ENCODE measurements at regions not wholly inside any gene's neighbourhood (a gene's known extent, or its start where the extent isn't known, plus 50 kb on each side); places are given as distances from the start of the nearest gene placed in this dataset.

- no peak overlapping the region for H3K27ac ChIP-seq (ENCODE audit: low read depth, low read length)
- no peaks in the 10 kb centered on the region for H3K36me3 ChIP-seq (ENCODE audit: control insufficient read depth, insufficient read depth, low read length)
- H3K4me3 ChIP-seq (ENCODE audit: low read length) = no peak overlapping the region
- peaks cover 2% of the 10 kb centered on the region for H3K27me3 ChIP-seq (ENCODE audit: control insufficient read depth, insufficient read depth, low read length)
- H3K9ac ChIP-seq (ENCODE audit: low read length) = no peak overlapping the region
- no peaks in the 10 kb centered on the region for H3K4me1 ChIP-seq (ENCODE audit: control insufficient read depth, insufficient read depth, low read length)
These were observed 50.0 kb upstream of the ALDH1B1 start for GRCh38 chr9:38342532-38342931.

- Histone ChIP-seq H3K9ac (ENCODE audit: low read length) (no peak overlapping the region), H3K27ac (ENCODE audit: low read depth, low read length) (no peak overlapping the region), H3K4me1 (ENCODE audit: control insufficient read depth, insufficient read depth, low read length) (no peaks in the 10 kb centered on the region), H3K4me3 (ENCODE audit: low read length) (no peak overlapping the region), H3K27me3 (ENCODE audit: control insufficient read depth, insufficient read depth, low read length) (peaks cover 2% of the 10 kb centered on the region), H3K36me3 (ENCODE audit: control insufficient read depth, insufficient read depth, low read length) (no peaks in the 10 kb centered on the region)
These were observed 50.4 kb upstream of the ALDH1B1 start for GRCh38 chr9:38342096-38342495.

GRCh38 chr9:38339496-38339895 is 53.0 kb upstream of the ALDH1B1 start:
- H3K27ac ChIP-seq (ENCODE audit: low read depth, low read length) = no peak overlapping the region
- H3K4me3 ChIP-seq (ENCODE audit: low read length) = no peak overlapping the region
- H3K27me3 ChIP-seq (ENCODE audit: control insufficient read depth, insufficient read depth, low read length) = no peaks in the 10 kb centered on the region
- H3K36me3 ChIP-seq (ENCODE audit: control insufficient read depth, insufficient read depth, low read length) = no peaks in the 10 kb centered on the region
- no peak overlapping the region for H3K9ac ChIP-seq (ENCODE audit: low read length)
- no peaks in the 10 kb centered on the region for H3K4me1 ChIP-seq (ENCODE audit: control insufficient read depth, insufficient read depth, low read length)

GRCh38 chr9:38339087-38339486 is 53.4 kb upstream of the ALDH1B1 start:
- Histone ChIP-seq H3K27ac (ENCODE audit: low read depth, low read length) (no peak overlapping the region), H3K36me3 (ENCODE audit: control insufficient read depth, insufficient read depth, low read length) (no peaks in the 10 kb centered on the region), H3K9ac (ENCODE audit: low read length) (no peak overlapping the region), H3K4me1 (ENCODE audit: control insufficient read depth, insufficient read depth, low read length) (no peaks in the 10 kb centered on the region), H3K4me3 (ENCODE audit: low read length) (no peak overlapping the region), H3K27me3 (ENCODE audit: control insufficient read depth, insufficient read depth, low read length) (no peaks in the 10 kb centered on the region)

- Histone ChIP-seq H3K4me1 (ENCODE audit: control insufficient read depth, insufficient read depth, low read length) (no peaks in the 10 kb centered on the region), H3K9ac (ENCODE audit: low read length) (no peak overlapping the region), H3K4me3 (ENCODE audit: low read length) (no peak overlapping the region), H3K36me3 (ENCODE audit: control insufficient read depth, insufficient read depth, low read length) (no peaks in the 10 kb centered on the region), H3K27ac (ENCODE audit: low read depth, low read length) (no peak overlapping the region), H3K27me3 (ENCODE audit: control insufficient read depth, insufficient read depth, low read length) (no peaks in the 10 kb centered on the region)
These were observed 54.0 kb upstream of the ALDH1B1 start for GRCh38 chr9:38338342-38339018.

GRCh38 chr9:38337706-38338264 is 54.7 kb upstream of the ALDH1B1 start:
- H3K4me1 ChIP-seq (ENCODE audit: control insufficient read depth, insufficient read depth, low read length) = no peaks in the 10 kb centered on the region
- no peak overlapping the region for H3K4me3 ChIP-seq (ENCODE audit: low read length)
- H3K9ac ChIP-seq (ENCODE audit: low read length) = no peak overlapping the region
- no peak overlapping the region for H3K27ac ChIP-seq (ENCODE audit: low read depth, low read length)
- no peaks in the 10 kb centered on the region for H3K36me3 ChIP-seq (ENCODE audit: control insufficient read depth, insufficient read depth, low read length)
- H3K27me3 ChIP-seq (ENCODE audit: control insufficient read depth, insufficient read depth, low read length) = no peaks in the 10 kb centered on the region

- Histone ChIP-seq H3K36me3 (ENCODE audit: control insufficient read depth, insufficient read depth, low read length) (no peaks in the 10 kb centered on the region), H3K4me3 (ENCODE audit: low read length) (no peak overlapping the region), H3K27me3 (ENCODE audit: control insufficient read depth, insufficient read depth, low read length) (no peaks in the 10 kb centered on the region), H3K4me1 (ENCODE audit: control insufficient read depth, insufficient read depth, low read length) (no peaks in the 10 kb centered on the region), H3K9ac (ENCODE audit: low read length) (no peak overlapping the region), H3K27ac (ENCODE audit: low read depth, low read length) (no peak overlapping the region)
These were observed 55.3 kb upstream of the ALDH1B1 start for GRCh38 chr9:38337181-38337580.

GRCh38 chr9:38336341-38336740 is 56.2 kb upstream of the ALDH1B1 start:
- Histone ChIP-seq H3K27me3 (ENCODE audit: control insufficient read depth, insufficient read depth, low read length) (no peaks in the 10 kb centered on the region), H3K4me3 (ENCODE audit: low read length) (no peak overlapping the region), H3K4me1 (ENCODE audit: control insufficient read depth, insufficient read depth, low read length) (no peaks in the 10 kb centered on the region), H3K36me3 (ENCODE audit: control insufficient read depth, insufficient read depth, low read length) (no peaks in the 10 kb centered on the region), H3K27ac (ENCODE audit: low read depth, low read length) (no peak overlapping the region), H3K9ac (ENCODE audit: low read length) (no peak overlapping the region)

GRCh38 chr9:38335686-38336085 is 56.8 kb upstream of the ALDH1B1 start:
- Histone ChIP-seq H3K36me3 (ENCODE audit: control insufficient read depth, insufficient read depth, low read length) (no peaks in the 10 kb centered on the region), H3K4me3 (ENCODE audit: low read length) (no peak overlapping the region), H3K27me3 (ENCODE audit: control insufficient read depth, insufficient read depth, low read length) (no peaks in the 10 kb centered on the region), H3K27ac (ENCODE audit: low read depth, low read length) (no peak overlapping the region), H3K9ac (ENCODE audit: low read length) (no peak overlapping the region), H3K4me1 (ENCODE audit: control insufficient read depth, insufficient read depth, low read length) (no peaks in the 10 kb centered on the region)

GRCh38 chr9:38334234-38334633 is 58.3 kb upstream of the ALDH1B1 start:
- Histone ChIP-seq H3K4me3 (ENCODE audit: low read length) (no peak overlapping the region), H3K4me1 (ENCODE audit: control insufficient read depth, insufficient read depth, low read length) (no peaks in the 10 kb centered on the region), H3K9ac (ENCODE audit: low read length) (no peak overlapping the region), H3K27ac (ENCODE audit: low read depth, low read length) (no peak overlapping the region), H3K27me3 (ENCODE audit: control insufficient read depth, insufficient read depth, low read length) (no peaks in the 10 kb centered on the region), H3K36me3 (ENCODE audit: control insufficient read depth, insufficient read depth, low read length) (no peaks in the 10 kb centered on the region)

- H3K9ac ChIP-seq (ENCODE audit: low read length) = no peak overlapping the region
- H3K27me3 ChIP-seq (ENCODE audit: control insufficient read depth, insufficient read depth, low read length) = no peaks in the 10 kb centered on the region
- no peak overlapping the region for H3K4me3 ChIP-seq (ENCODE audit: low read length)
- no peak overlapping the region for H3K27ac ChIP-seq (ENCODE audit: low read depth, low read length)
- H3K4me1 ChIP-seq (ENCODE audit: control insufficient read depth, insufficient read depth, low read length) = no peaks in the 10 kb centered on the region
- H3K36me3 ChIP-seq (ENCODE audit: control insufficient read depth, insufficient read depth, low read length) = no peaks in the 10 kb centered on the region
These were observed 59.5 kb upstream of the ALDH1B1 start for GRCh38 chr9:38333047-38333446.

- H3K27me3 ChIP-seq (ENCODE audit: control insufficient read depth, insufficient read depth, low read length) = no peaks in the 10 kb centered on the region
- no peaks in the 10 kb centered on the region for H3K4me1 ChIP-seq (ENCODE audit: control insufficient read depth, insufficient read depth, low read length)
- H3K4me3 ChIP-seq (ENCODE audit: low read length) = no peak overlapping the region
- no peaks in the 10 kb centered on the region for H3K36me3 ChIP-seq (ENCODE audit: control insufficient read depth, insufficient read depth, low read length)
- H3K27ac ChIP-seq (ENCODE audit: low read depth, low read length) = no peak overlapping the region
- H3K9ac ChIP-seq (ENCODE audit: low read length) = no peak overlapping the region
These were observed 59.9 kb upstream of the ALDH1B1 start for GRCh38 chr9:38332625-38333024.

GRCh38 chr9:38331141-38331540 is 61.4 kb upstream of the ALDH1B1 start:
- Histone ChIP-seq H3K36me3 (ENCODE audit: control insufficient read depth, insufficient read depth, low read length) (no peaks in the 10 kb centered on the region), H3K4me1 (ENCODE audit: control insufficient read depth, insufficient read depth, low read length) (no peaks in the 10 kb centered on the region), H3K27me3 (ENCODE audit: control insufficient read depth, insufficient read depth, low read length) (no peaks in the 10 kb centered on the region), H3K4me3 (ENCODE audit: low read length) (no peak overlapping the region), H3K9ac (ENCODE audit: low read length) (no peak overlapping the region), H3K27ac (ENCODE audit: low read depth, low read length) (no peak overlapping the region)
